ENCODE measurements at regions not wholly inside any gene's neighbourhood (a gene's known extent, or its start where the extent isn't known, plus 50 kb on each side); places are given as distances from the start of the nearest gene placed in this dataset.
"Not testable (repeated sequence)": the region's sequence is repeated elsewhere in the genome, so short reads cannot be mapped to it uniquely, and the experiment has no call there.

DNA sequence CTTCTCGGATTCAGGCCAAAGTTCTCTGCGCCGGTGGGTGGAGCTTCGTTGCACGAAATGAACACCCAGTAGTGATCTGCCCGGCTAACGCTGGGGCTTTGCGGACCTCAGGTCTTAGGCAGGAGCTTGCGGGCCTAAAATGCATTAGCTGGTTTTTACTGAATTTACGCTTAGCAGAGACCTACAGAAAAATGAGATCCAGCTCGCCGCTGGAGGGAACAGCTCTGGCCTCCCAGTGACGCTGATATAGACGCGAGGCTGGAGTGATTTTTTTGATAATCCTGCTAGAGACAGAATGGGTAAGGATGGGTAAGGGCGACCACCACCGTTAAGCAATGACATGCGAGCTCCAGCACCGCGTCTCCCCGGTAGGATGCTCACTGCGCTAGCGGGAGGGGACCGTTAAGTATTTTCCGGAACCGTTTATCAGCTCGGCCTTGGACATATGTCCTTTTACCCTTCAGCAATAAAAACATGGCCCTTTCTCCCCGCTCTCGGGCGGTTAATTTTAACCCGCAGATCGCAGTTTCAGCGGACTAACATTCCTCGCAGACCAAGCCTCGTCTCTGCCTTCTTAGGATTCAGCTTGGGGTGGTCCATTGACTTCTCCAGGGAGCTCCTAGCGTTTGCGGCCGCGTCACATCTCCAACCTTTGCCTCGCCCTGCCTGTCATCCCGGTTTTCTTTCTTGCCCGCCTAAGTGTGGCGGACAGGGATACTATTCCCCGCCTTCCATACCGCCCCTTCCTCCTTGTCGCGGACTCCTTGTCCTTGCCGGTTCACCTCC lies 109.3 kb downstream of the GPX5 start:
- Histone ChIP-seq H3K4me3 (ENCODE audit: low read length in 2 of 2) (no peak overlapping the region), H3K27ac (ENCODE audit: low read depth in 1 of 2, low read length in 2 of 2) (no peak overlapping the region), H3K9me3 (ENCODE audit: control insufficient read depth, low read length) (no peaks in the 10 kb centered on the region), H3K4me1 (ENCODE audit: control insufficient read depth in 1 of 2, insufficient read depth in 2 of 2, low read length in 2 of 2) (no peaks in the 10 kb centered on the region), H3K27me3 (ENCODE audit: control insufficient read depth in 1 of 2, insufficient read depth in 2 of 2, low read length in 1 of 2) (peaks cover 0 to 1% of the 10 kb centered on the region in 2 donors), H3K36me3 (ENCODE audit: control insufficient read depth in 1 of 2, insufficient read depth in 2 of 2, low read length in 1 of 2) (no peaks in the 10 kb centered on the region)
- ATAC-seq (ENCODE audit: low FRiP score) (peak; percentile 50), DNase-seq (no peak)
- intact Hi-C loops (cut with DNase I), result no loop called here
- WGBS, 2 donors, result 0 to 1% methylated on average over 48 of the region's 48 CpGs

DNA sequence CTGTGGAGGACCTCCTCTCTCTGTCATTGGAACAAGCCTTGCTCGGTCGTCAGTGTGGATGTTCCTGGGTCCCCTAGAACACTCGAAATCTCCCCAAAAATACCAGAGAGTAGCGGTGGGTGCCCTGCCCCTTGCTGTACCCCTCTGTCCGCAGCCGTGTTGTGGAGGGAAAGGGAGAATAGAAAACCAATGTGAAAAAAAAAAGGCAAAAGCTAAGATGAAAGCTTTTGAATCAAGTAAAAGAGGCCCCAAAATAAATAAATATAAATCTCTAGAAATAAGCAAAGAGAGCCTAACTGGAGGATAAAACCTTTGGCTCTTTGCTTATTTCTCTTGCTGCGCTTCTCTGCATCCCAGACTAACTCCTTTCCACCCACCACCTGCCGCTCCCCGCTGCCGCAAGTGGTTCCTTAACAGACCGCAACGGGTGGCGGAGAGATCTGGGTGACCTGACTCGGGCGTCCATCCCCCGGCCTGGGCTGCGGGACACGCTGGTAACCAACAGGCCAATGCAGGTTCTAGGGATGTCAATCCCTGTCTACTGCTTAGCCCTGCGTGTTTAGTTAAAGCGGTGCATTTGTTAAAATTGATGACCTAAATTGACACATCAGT lies 110.0 kb downstream of the GPX5 start:
- Histone ChIP-seq H3K36me3 (ENCODE audit: control insufficient read depth in 1 of 2, insufficient read depth in 2 of 2, low read length in 1 of 2) (no peaks in the 10 kb centered on the region), H3K4me3 (ENCODE audit: low read length in 2 of 2) (no peak overlapping the region)
- no peak for ATAC-seq (ENCODE audit: low FRiP score)

DNA sequence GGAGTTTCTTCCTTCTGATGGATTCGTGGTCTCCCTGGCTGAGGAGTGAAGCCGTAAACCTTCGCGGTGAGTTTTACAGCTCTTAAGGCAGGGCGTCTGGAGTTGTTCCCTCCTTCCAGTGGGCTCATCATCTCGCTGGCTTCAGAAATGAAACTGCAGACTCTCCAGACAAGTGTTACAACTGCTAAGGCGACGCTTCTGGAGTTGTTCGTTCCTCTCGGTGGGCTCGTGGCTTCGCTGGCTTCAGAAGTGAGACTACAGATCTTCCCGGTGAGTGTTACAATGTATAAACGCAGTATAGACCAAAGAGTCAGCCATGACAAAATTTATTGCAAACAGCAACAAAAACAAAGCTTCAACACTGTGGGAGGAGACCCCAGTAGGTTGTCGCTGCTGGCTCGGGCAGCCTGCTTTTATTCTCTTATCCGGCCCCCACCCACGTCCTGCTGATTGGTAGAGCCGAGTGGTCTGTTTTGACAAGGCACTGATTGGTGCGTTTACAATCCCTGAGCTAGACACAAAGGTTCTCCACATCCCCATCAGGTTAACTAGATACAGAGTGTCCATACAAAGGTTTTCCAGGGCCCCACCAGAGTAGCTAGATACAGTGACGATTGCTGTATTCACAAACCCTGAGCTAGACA lies 113.2 kb downstream of the GPX5 start:
- intact Hi-C loops (cut with DNase I), result no loop called here
- WGBS, 2 donors, result 54 to 68% methylated on average over 20 to 21 of the region's 21 CpGs
- H3K4me1 ChIP-seq (ENCODE audit: control insufficient read depth in 1 of 2, insufficient read depth in 2 of 2, low read length in 2 of 2), result no peaks in the 10 kb centered on the region
- no peaks in the 10 kb centered on the region for H3K9me3 ChIP-seq (ENCODE audit: control insufficient read depth, low read length)
- H3K27me3 ChIP-seq (ENCODE audit: control insufficient read depth in 1 of 2, insufficient read depth in 2 of 2, low read length in 1 of 2), result peaks cover 0 to 1% of the 10 kb centered on the region in 2 donors
- no peak overlapping the region for H3K27ac ChIP-seq (ENCODE audit: low read depth in 1 of 2, low read length in 2 of 2)
- no peak overlapping the region for H3K4me3 ChIP-seq (ENCODE audit: low read length in 2 of 2)
- DNase-seq, result no peak
- H3K36me3 ChIP-seq (ENCODE audit: control insufficient read depth in 1 of 2, insufficient read depth in 2 of 2, low read length in 1 of 2), result no peaks in the 10 kb centered on the region
- no peak for ATAC-seq (ENCODE audit: low FRiP score)

More for the DNA sequence above, 110.0 kb downstream of the GPX5 start:
- Histone ChIP-seq H3K27ac (ENCODE audit: low read depth in 1 of 2, low read length in 2 of 2) (no peak overlapping the region), H3K4me1 (ENCODE audit: control insufficient read depth in 1 of 2, insufficient read depth in 2 of 2, low read length in 2 of 2) (no peaks in the 10 kb centered on the region), H3K27me3 (ENCODE audit: control insufficient read depth in 1 of 2, insufficient read depth in 2 of 2, low read length in 1 of 2) (peaks cover 0 to 1% of the 10 kb centered on the region in 2 donors), H3K9me3 (ENCODE audit: control insufficient read depth, low read length) (no peaks in the 10 kb centered on the region)
- no peak for DNase-seq
- 6% methylated on average over 20 of the region's 20 CpGs for WGBS, 2 donors
- intact Hi-C loops (cut with DNase I), result no loop called here

DNA sequence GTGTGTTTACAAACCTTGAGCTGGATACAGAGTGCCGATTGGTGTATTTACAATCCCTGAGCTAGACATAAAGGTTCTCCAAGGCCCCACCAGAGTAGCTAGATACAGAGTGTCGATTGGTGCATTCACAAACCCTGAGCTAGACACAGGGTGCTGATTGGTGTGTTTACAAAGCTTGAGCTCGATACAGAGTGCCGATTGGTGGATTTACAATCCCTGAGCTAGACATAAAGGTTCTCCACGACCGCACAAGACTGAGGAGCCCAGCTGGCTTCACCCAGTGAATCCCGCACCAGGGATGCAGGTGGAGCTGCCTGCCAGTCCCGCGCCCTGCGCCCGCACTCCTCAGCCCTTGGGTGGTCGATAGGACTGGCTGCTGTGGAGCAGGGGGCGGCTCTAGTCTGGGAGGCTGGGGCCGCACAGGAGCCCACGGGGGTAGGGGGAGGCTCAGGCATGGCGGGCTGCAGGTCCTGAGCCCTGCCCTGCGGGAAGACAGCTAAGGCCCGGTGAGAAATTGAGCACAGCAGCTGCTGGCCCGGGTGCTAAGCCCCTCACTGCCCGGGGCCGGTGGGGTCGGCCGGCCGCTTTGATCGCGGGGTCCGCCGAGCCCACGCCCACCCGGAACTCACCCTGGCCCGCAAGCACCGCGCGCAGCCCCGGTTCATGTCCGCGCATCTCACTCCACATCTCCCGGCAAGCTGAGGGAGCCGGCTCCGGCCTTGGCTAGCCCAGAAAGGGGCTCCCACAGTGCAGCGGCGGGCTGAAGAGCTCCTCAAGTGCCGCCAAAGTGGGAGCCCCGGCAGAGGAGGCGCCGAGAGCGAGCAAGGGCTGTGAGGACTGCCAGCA lies 114.0 kb downstream of the GPX5 start:
- H3K9me3 ChIP-seq (ENCODE audit: control insufficient read depth, low read length); DNase-seq; H3K4me3 ChIP-seq (ENCODE audit: low read length in 2 of 2); H3K27ac ChIP-seq (ENCODE audit: low read depth in 1 of 2, low read length in 2 of 2); ATAC-seq (ENCODE audit: low FRiP score); intact Hi-C loops (cut with DNase I); H3K27me3 ChIP-seq (ENCODE audit: control insufficient read depth in 1 of 2, insufficient read depth in 2 of 2, low read length in 1 of 2); H3K36me3 ChIP-seq (ENCODE audit: control insufficient read depth in 1 of 2, insufficient read depth in 2 of 2, low read length in 1 of 2); H3K4me1 ChIP-seq (ENCODE audit: control insufficient read depth in 1 of 2, insufficient read depth in 2 of 2, low read length in 2 of 2): not testable (repeated sequence)
- 95 to 97% methylated on average over 44 to 47 of the region's 47 CpGs for WGBS, 2 donors

DNA sequence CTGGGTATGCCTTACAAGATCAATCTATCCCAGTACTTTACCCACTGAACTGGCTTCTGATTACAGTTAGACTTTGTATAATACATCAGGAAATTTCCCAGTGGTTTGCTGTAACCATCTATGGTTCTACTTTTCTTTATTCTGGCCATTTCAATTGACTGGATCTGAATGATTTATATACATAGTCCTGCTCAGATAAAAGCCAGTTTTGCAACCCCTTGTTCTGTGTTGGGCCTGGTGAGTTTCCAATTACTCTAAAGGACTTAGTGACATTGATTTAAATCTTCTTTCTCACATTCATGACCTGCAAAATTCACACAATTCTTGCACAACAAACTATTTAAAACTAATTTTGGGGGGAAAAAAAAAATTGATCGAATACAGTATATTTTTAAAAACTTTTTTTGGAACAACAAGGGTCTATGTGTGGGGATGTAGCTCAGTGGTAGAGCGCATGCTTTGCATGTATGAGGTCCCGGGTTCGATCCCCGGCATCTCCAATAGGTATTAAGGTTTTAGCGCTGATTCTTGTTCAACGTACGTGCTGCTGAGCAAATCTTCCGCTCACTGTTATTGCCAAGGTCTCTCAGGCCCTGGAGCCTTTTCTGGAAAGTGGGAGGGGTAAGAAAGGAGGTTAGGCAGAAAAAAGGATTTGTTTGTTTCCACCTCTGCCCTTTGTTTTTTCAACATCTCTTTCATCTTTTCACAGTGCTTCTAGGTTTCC lies 117.5 kb downstream of the GPX5 start:
- intact Hi-C loops (cut with DNase I), result no loop called here
- WGBS, 2 donors, result 8 to 12% methylated on average over 9 of the region's 9 CpGs
- Histone ChIP-seq H3K36me3 (ENCODE audit: control insufficient read depth in 1 of 2, insufficient read depth in 2 of 2, low read length in 1 of 2) (no peaks in the 10 kb centered on the region), H3K9me3 (ENCODE audit: control insufficient read depth, low read length) (no peaks in the 10 kb centered on the region), H3K4me1 (ENCODE audit: control insufficient read depth in 1 of 2, insufficient read depth in 2 of 2, low read length in 2 of 2) (no peaks in the 10 kb centered on the region), H3K27ac (ENCODE audit: low read depth in 1 of 2, low read length in 2 of 2) (no peak overlapping the region), H3K4me3 (ENCODE audit: low read length in 2 of 2) (no peak overlapping the region), H3K27me3 (ENCODE audit: control insufficient read depth in 1 of 2, insufficient read depth in 2 of 2, low read length in 1 of 2) (no peaks in the 10 kb centered on the region)
- no peak for ATAC-seq (ENCODE audit: low FRiP score)
- DNase-seq, result no peak

DNA sequence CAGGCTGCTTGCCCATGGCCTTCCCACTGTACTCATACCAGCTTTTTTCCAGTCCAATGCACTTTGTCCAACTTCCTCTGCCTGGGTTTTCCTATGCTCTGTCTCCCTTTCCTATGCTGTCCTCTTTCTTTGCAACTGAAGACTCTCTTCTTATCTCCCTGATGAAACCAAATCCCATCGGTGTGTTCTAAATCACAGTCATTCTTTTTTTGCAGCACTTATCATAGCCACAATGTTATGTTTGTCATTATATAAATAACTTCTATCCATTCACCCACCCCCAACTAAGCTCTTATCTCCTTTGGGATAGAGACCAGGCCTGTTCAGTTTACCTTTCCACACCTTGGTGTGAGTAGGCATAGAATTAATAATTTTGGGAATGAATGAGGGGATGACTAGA lies 121.0 kb downstream of the GPX5 start:
- H3K27me3 ChIP-seq (ENCODE audit: control insufficient read depth in 1 of 2, insufficient read depth in 2 of 2, low read length in 1 of 2), result no peaks in the 10 kb centered on the region
- DNase-seq, result no peak
- no peaks in the 10 kb centered on the region for H3K4me1 ChIP-seq (ENCODE audit: control insufficient read depth in 1 of 2, insufficient read depth in 2 of 2, low read length in 2 of 2)
- no peak overlapping the region for H3K27ac ChIP-seq (ENCODE audit: low read depth in 1 of 2, low read length in 2 of 2)
- no peak overlapping the region for H3K4me3 ChIP-seq (ENCODE audit: low read length in 2 of 2)
- ATAC-seq (ENCODE audit: low FRiP score), result no peak
- intact Hi-C loops (cut with DNase I), result no loop called here
- H3K36me3 ChIP-seq (ENCODE audit: control insufficient read depth in 1 of 2, insufficient read depth in 2 of 2, low read length in 1 of 2), result no peaks in the 10 kb centered on the region
- WGBS, 2 donors, result 34 to 57% methylated on average over 1 of the region's 1 CpG
- H3K9me3 ChIP-seq (ENCODE audit: control insufficient read depth, low read length), result no peaks in the 10 kb centered on the region

DNA sequence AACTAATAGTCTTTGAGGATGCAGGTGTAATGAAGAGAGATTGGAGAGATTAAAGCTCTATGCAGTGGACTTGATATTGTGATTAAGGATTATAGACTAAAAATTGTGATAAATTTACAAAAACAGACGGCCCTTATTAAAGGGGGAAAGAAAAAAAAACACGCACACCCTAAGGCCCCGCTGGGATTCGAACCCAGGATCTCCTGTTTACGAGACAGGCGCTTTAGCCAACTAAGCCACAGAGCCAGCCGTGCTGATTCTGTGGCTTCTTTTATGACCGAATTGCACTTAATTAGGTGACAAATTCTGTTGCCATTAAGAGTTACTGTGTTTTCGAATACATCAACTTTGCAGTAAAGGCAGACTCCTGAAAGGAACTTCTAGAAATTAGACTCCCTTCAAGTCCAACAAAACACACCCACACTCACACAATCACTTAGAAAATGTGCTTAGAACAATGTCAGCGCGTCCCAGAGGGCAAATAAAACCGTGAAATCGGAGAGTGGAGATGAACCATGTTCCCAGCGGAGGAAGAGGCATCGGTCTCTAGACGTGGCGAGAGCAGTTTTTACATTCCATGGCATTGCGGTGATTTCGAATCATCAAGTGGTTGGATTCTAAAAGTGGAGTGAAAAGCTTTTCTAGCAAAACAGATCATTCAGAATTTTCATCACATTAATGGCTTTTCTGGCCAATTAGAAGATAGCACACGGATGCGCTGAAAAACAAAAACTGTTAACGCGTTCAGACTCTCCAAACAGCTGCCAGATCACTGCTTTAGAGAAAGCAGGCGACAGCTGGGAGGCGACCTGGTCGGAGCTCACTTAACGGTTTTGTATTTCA lies 122.6 kb downstream of the GPX5 start:
- Histone ChIP-seq H3K4me1 (ENCODE audit: control insufficient read depth in 1 of 2, insufficient read depth in 2 of 2, low read length in 2 of 2) (no peaks in the 10 kb centered on the region), H3K36me3 (ENCODE audit: control insufficient read depth in 1 of 2, insufficient read depth in 2 of 2, low read length in 1 of 2) (no peaks in the 10 kb centered on the region), H3K27ac (ENCODE audit: low read depth in 1 of 2, low read length in 2 of 2) (no peak overlapping the region), H3K9me3 (ENCODE audit: control insufficient read depth, low read length) (no peaks in the 10 kb centered on the region), H3K4me3 (ENCODE audit: low read length in 2 of 2) (peak overlapping the region; percentile 50 to 64), H3K27me3 (ENCODE audit: control insufficient read depth in 1 of 2, insufficient read depth in 2 of 2, low read length in 1 of 2) (no peaks in the 10 kb centered on the region)
- no peak for DNase-seq
- WGBS, 2 donors, result 1% methylated on average over 27 of the region's 27 CpGs
- peak; percentile 69 for ATAC-seq (ENCODE audit: low FRiP score)
- intact Hi-C loops (cut with DNase I), result no loop called here
